ENCODE measurements at regions not wholly inside any gene's neighbourhood (a gene's known extent, or its start where the extent isn't known, plus 50 kb on each side); places are given as distances from the start of the nearest gene placed in this dataset.

- TF ChIP-seq, protein P1, sequence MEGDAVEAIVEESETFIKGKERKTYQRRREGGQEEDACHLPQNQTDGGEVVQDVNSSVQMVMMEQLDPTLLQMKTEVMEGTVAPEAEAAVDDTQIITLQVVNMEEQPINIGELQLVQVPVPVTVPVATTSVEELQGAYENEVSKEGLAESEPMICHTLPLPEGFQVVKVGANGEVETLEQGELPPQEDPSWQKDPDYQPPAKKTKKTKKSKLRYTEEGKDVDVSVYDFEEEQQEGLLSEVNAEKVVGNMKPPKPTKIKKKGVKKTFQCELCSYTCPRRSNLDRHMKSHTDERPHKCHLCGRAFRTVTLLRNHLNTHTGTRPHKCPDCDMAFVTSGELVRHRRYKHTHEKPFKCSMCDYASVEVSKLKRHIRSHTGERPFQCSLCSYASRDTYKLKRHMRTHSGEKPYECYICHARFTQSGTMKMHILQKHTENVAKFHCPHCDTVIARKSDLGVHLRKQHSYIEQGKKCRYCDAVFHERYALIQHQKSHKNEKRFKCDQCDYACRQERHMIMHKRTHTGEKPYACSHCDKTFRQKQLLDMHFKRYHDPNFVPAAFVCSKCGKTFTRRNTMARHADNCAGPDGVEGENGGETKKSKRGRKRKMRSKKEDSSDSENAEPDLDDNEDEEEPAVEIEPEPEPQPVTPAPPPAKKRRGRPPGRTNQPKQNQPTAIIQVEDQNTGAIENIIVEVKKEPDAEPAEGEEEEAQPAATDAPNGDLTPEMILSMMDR (conservative IDR thresholded peaks at IDR 0.05; ENCODE audit: low read length) = no peak
- TF ChIP-seq EZH2phosphoT487 (IDR thresholded peaks at IDR 0.05; ENCODE audit: borderline replicate concordance, low read depth, low read length) = no peak
These were observed 225.3 kb upstream of the CLINT1 start for GRCh38 chr5:158084292-158084691.
